HepG2 (cell line): ENCODE measurements at regions not wholly inside any gene's neighbourhood (a gene's known extent, or its start where the extent isn't known, plus 50 kb on each side); places are given as distances from the start of the nearest gene placed in this dataset.

Experiments used
- ATRX ChIP-seq: sonication (generic); formaldehyde crosslinking; IDR thresholded peaks from 2 replicates; pipeline ENCODE4 v1.4.0; 2020; ENCODE audit warnings: missing genetic modification reagents, borderline replicate concordance
- BRCA1 ChIP-seq: sonication (generic); formaldehyde crosslinking; IDR thresholded peaks from 2 replicates; pipeline ENCODE4 v1.4.0; 2020; ENCODE audit warnings: missing genetic modification reagents
- EZH2 ChIP-seq: conservative IDR thresholded peaks from 2 replicates; pipeline ENCODE4 v1.6.1; 2012; ENCODE audit warnings: mild to moderate bottlenecking, low read depth, low read length, moderate library complexity
- FOXA1 ChIP-seq, 2 experiments: fragments of 450-650 bp in 1 of 2; sonication (generic) in 1 of 2; formaldehyde crosslinking in 1 of 2; IDR thresholded peaks; 2 replicates each; pipeline versions ENCODE4 v1.4.0 to v1.6.1; 2016 to 2020; ENCODE audit warnings: missing genetic modification reagents in 1 of 2
- HNF4A ChIP-seq: sonication (generic); formaldehyde crosslinking; IDR thresholded peaks from 2 replicates; pipeline ENCODE4 v1.4.0; 2020; ENCODE audit warnings: missing genetic modification reagents
- PRPF4 ChIP-seq: fragments of 200-400 bp; formaldehyde crosslinking; IDR thresholded peaks from 2 replicates; pipeline ENCODE4 v1.6.1; 2016; ENCODE audit warnings: low read length, low read depth; ENCODE audit not compliant: poor library complexity, severe bottlenecking
- ZNF30 ChIP-seq: sonication (generic); formaldehyde crosslinking; IDR thresholded peaks from 2 replicates; pipeline ENCODE4 v1.5.0; 2020; ENCODE audit warnings: mild to moderate bottlenecking, missing genetic modification reagents
- TF ChIP-seq, protein P1 (sequence below): sonication (generic); formaldehyde crosslinking; IDR thresholded peaks from 2 replicates; pipeline ENCODE4 v1.5.0; 2020; ENCODE audit warnings: mild to moderate bottlenecking, missing genetic modification reagents, moderate library complexity
- TF ChIP-seq, protein P2 (sequence below): IDR thresholded peaks from 2 replicates; pipeline ENCODE4 v1.6.1; 2012; ENCODE audit warnings: inconsistent platforms

DNA sequence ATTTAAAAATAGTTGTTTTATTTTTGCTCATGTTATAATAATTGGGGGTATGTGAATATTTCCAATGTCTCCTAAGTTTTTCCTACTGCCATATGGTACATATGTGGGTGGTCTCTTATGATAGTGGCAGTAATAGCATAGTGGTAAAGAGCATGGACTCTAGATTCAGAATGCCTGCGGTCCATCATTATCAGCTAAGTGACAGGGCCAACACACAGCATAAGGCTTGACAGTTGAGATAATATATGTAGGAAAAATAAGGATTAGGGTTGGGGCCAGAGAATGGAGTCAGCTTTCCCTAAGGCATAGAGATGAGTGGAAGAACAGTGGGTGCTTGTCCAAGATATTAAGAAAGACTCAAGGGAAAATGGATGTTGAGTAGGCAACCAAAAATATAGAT, 2707.5 kb downstream of the PCDH7 start:
- TF ChIP-seq ATRX (CRISPR knock-in tag) (no peak), PRPF4 (no peak), HNF4A (no peak), ZNF30 (no peak), BRCA1 (CRISPR knock-in tag) (no peak), FOXA1 (IDR thresholded peaks at IDR 0.05) (no peak), FOXA1 (CRISPR knock-in tag; IDR thresholded peaks at IDR 0.05) (no peak), EZH2 (no peak)
- TF ChIP-seq, protein P1, sequence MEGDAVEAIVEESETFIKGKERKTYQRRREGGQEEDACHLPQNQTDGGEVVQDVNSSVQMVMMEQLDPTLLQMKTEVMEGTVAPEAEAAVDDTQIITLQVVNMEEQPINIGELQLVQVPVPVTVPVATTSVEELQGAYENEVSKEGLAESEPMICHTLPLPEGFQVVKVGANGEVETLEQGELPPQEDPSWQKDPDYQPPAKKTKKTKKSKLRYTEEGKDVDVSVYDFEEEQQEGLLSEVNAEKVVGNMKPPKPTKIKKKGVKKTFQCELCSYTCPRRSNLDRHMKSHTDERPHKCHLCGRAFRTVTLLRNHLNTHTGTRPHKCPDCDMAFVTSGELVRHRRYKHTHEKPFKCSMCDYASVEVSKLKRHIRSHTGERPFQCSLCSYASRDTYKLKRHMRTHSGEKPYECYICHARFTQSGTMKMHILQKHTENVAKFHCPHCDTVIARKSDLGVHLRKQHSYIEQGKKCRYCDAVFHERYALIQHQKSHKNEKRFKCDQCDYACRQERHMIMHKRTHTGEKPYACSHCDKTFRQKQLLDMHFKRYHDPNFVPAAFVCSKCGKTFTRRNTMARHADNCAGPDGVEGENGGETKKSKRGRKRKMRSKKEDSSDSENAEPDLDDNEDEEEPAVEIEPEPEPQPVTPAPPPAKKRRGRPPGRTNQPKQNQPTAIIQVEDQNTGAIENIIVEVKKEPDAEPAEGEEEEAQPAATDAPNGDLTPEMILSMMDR (CRISPR knock-in tag), result no peak
- TF ChIP-seq, protein P2, sequence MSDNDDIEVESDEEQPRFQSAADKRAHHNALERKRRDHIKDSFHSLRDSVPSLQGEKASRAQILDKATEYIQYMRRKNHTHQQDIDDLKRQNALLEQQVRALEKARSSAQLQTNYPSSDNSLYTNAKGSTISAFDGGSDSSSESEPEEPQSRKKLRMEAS, result no peak
